HepG2 (cell line): ENCODE measurements at regions not wholly inside any gene's neighbourhood (a gene's known extent, or its start where the extent isn't known, plus 50 kb on each side); places are given as distances from the start of the nearest gene placed in this dataset.

Source experiments
- ATAC-seq: fragments of 200-7000 bp; cut with Tn5 transposase; 3 replicates; pipeline ENCODE4 v1.9.1; 2020; ENCODE audit warnings: mild to moderate bottlenecking, moderate library complexity
- BruUV-seq: library from RNA; stranded (reverse); fragments of 400-500 nt; replicated peaks from 2 replicates; lab custom pipeline; 2021; lab: Mats Ljungman, UMichigan
- CTCF ChIA-PET: fragments of 300-600 bp; formaldehyde crosslinking; extraction: SDS; loops from one replicate; lab custom pipeline; 2021; ENCODE audit warnings: low total read pairs, inconsistent platforms, low intra/inter-chr PET ratio; lab: Yijun Ruan, JAX
- POLR2A ChIA-PET: fragments of 350-600 bp; sonication (Branson Sonifier 250); formaldehyde crosslinking; loops from one replicate; lab custom pipeline; 2020; ENCODE audit warnings: antibody characterized with exemption, inconsistent platforms; lab: Yijun Ruan, JAX
- DNase-seq: peaks from one replicate; pipeline ENCODE4 v3.0.0-alpha.2; 2015; ENCODE audit warnings: low spot score
- FAIRE-seq: peaks from 3 replicates; lab custom pipeline; 2011; peaks lifted over from hg19 to GRCh38; lab: Jason Lieb, UNC
- H2AFZ ChIP-seq: one replicate; pipeline ENCODE4 v1.6.1; 2011; ENCODE audit warnings: low read length, inconsistent platforms
- H3K27ac ChIP-seq: fragments of 300-600 bp; 3 replicates; pipeline ENCODE4 v1.8.0; 2011; ENCODE audit warnings: mixed run types, mild to moderate bottlenecking, mixed read lengths, low read length, inconsistent platforms; ENCODE audit not compliant: insufficient read depth; ENCODE audit errors: extremely low read length
- H3K27me3 ChIP-seq, 2 experiments: fragments of 200-600 bp in 1 of 2; 2 replicates in 1 of 2; 3 replicates in 1 of 2; pipeline versions ENCODE4 v1.6.0 to v1.8.0; 2011; ENCODE audit warnings: low read length in 2 of 2, mild to moderate bottlenecking in 2 of 2, moderate library complexity in 2 of 2, inconsistent platforms in 1 of 2; ENCODE audit not compliant: insufficient read depth in 2 of 2, control insufficient read depth in 1 of 2
- H3K36me3 ChIP-seq, 2 experiments: fragments of 200-600 bp in 1 of 2; replicated peaks in 1 of 2; 2 replicates in 1 of 2; 3 replicates in 1 of 2; pipeline versions ENCODE4 v1.5.1 to v1.8.0; 2011; ENCODE audit warnings: low read length in 2 of 2, inconsistent platforms in 1 of 2; ENCODE audit not compliant: insufficient read depth in 2 of 2, control insufficient read depth in 1 of 2
- H3K4me1 ChIP-seq: 2 replicates; pipeline ENCODE4 v1.5.1; 2012; ENCODE audit warnings: low read length, inconsistent platforms; ENCODE audit not compliant: insufficient read depth
- H3K4me2 ChIP-seq: 2 replicates; pipeline ENCODE4 v1.6.0; 2011; ENCODE audit warnings: low read depth, low read length, inconsistent platforms
- H3K4me3 ChIP-seq, 3 experiments: fragments of 200-600 bp in 1 of 3; sonication (generic), shearing (Covaris generic) in 1 of 3; replicated peaks in 1 of 3; 2 replicates each; pipeline ENCODE4 v1.5.1; 2011 to 2016; ENCODE audit warnings: low read length in 3 of 3, inconsistent platforms in 2 of 3, low read depth in 2 of 3, mild to moderate bottlenecking in 2 of 3, control low read depth in 1 of 3, mixed read lengths in 1 of 3; ENCODE audit not compliant: insufficient read depth in 1 of 3
- H3K79me2 ChIP-seq: one replicate; pipeline ENCODE4 v1.6.1; 2011; ENCODE audit warnings: low read length, inconsistent platforms; ENCODE audit not compliant: insufficient read depth
- H3K9ac ChIP-seq: 2 replicates; pipeline ENCODE4 v1.6.0; 2011; ENCODE audit warnings: mild to moderate bottlenecking, low read depth, low read length, inconsistent platforms; ENCODE audit not compliant: insufficient read depth
- H3K9me3 ChIP-seq: 2 replicates; pipeline ENCODE4 v1.5.1; 2012; ENCODE audit warnings: mild to moderate bottlenecking, low read length
- H4K20me1 ChIP-seq: 2 replicates; pipeline ENCODE4 v1.6.0; 2011; ENCODE audit warnings: inconsistent platforms, mild to moderate bottlenecking, low read length, moderate library complexity; ENCODE audit not compliant: insufficient read depth
- AKAP8 ChIP-seq: sonication (generic); formaldehyde crosslinking; IDR thresholded peaks from 2 replicates; pipeline ENCODE4 v1.5.1; 2020; ENCODE audit warnings: mild to moderate bottlenecking, missing genetic modification reagents
- DMTF1 ChIP-seq: sonication (generic); formaldehyde crosslinking; IDR thresholded peaks from 2 replicates; pipeline ENCODE4 v1.4.0; 2020; ENCODE audit warnings: mild to moderate bottlenecking, missing genetic modification reagents
- ERF ChIP-seq: IDR thresholded peaks from 2 replicates; pipeline ENCODE4 v1.6.1; 2018; ENCODE audit warnings: missing biosample characterization, missing genetic modification reagents
- FOXA1 ChIP-seq, 2 experiments: fragments of 450-650 bp in 1 of 2; sonication (generic) in 1 of 2; formaldehyde crosslinking in 1 of 2; IDR thresholded peaks; 2 replicates each; pipeline versions ENCODE4 v1.4.0 to v1.6.1; 2016 to 2020; ENCODE audit warnings: missing genetic modification reagents in 1 of 2
- FOXK1 ChIP-seq: sonication (generic); formaldehyde crosslinking; IDR thresholded peaks from 2 replicates; pipeline ENCODE4 v1.4.0; 2020; ENCODE audit warnings: low read depth, missing genetic modification reagents, borderline replicate concordance
- KLF13 ChIP-seq: sonication (generic); formaldehyde crosslinking; IDR thresholded peaks from 2 replicates; pipeline ENCODE4 v1.4.0; 2020; ENCODE audit warnings: mild to moderate bottlenecking, missing genetic modification reagents
- KLF6 ChIP-seq: IDR thresholded peaks from 2 replicates; pipeline ENCODE4 v1.8.0; 2016; ENCODE audit warnings: missing biosample characterization, missing genetic modification reagents
- NFE2L1 ChIP-seq: sonication (generic); formaldehyde crosslinking; IDR thresholded peaks from 2 replicates; pipeline ENCODE4 v1.4.0; 2020; ENCODE audit warnings: missing genetic modification reagents, mild to moderate bottlenecking, borderline replicate concordance
- XBP1 ChIP-seq: sonication (generic); formaldehyde crosslinking; IDR thresholded peaks from 2 replicates; pipeline ENCODE4 v1.5.0; 2020; ENCODE audit warnings: missing genetic modification reagents
- ZC3H13 ChIP-seq: sonication (generic); formaldehyde crosslinking; IDR thresholded peaks from 2 replicates; pipeline ENCODE4 v1.8.1; 2023; ENCODE audit warnings: mild to moderate bottlenecking, missing genetic modification reagents, moderate library complexity
- ZFP62 ChIP-seq: sonication (generic); formaldehyde crosslinking; IDR thresholded peaks from 2 replicates; pipeline ENCODE4 v1.4.0; 2020; ENCODE audit warnings: missing genetic modification reagents
- ZMYM2 ChIP-seq: sonication (generic); formaldehyde crosslinking; IDR thresholded peaks from 2 replicates; pipeline ENCODE4 v1.8.0; 2022; ENCODE audit warnings: mild to moderate bottlenecking, missing genetic modification reagents
- ZNF34 ChIP-seq: sonication (generic); formaldehyde crosslinking; IDR thresholded peaks from 2 replicates; pipeline ENCODE4 v1.4.0; 2020; ENCODE audit warnings: mild to moderate bottlenecking, missing genetic modification reagents, borderline replicate concordance
- ZNF460 ChIP-seq: sonication (generic); formaldehyde crosslinking; IDR thresholded peaks from 2 replicates; pipeline ENCODE4 v1.5.1; 2020; ENCODE audit warnings: missing genetic modification reagents, mild to moderate bottlenecking, borderline replicate concordance
- ZNF678 ChIP-seq: sonication (generic); formaldehyde crosslinking; IDR thresholded peaks from 2 replicates; pipeline ENCODE4 v1.4.0; 2020; ENCODE audit warnings: mild to moderate bottlenecking, missing genetic modification reagents
- ZNF773 ChIP-seq: sonication (generic); formaldehyde crosslinking; IDR thresholded peaks from 2 replicates; pipeline ENCODE4 v1.4.0; 2020; ENCODE audit warnings: missing genetic modification reagents, borderline replicate concordance
- WGBS: methylation state at CpG from one replicate; pipeline ENCODE4 v1.1.6; 2017; ENCODE audit warnings: low lambda C conversion rate; 5-methylcytosine and 5-hydroxymethylcytosine counted together
- in situ Hi-C: cut with HindIII; loops from 2 replicates; pipeline ENCODE4 v1.10.0; 2017; ENCODE audit warnings: low pct_unique_long_range_greater_than_20kb; ENCODE audit not compliant: extremely low pct_ligation_motif_present
- intact Hi-C: fragments of 100-400 bp; cut with micrococcal nuclease; formaldehyde crosslinking; loops from one replicate; pipeline ENCODE4 v1.10.0; 2022; ENCODE audit not compliant: unreplicated experiment
- TF ChIP-seq, protein P1 (sequence below): sonication (generic); formaldehyde crosslinking; IDR thresholded peaks from 2 replicates; pipeline ENCODE4 v1.5.0; 2020; ENCODE audit warnings: mild to moderate bottlenecking, missing genetic modification reagents

DNA sequence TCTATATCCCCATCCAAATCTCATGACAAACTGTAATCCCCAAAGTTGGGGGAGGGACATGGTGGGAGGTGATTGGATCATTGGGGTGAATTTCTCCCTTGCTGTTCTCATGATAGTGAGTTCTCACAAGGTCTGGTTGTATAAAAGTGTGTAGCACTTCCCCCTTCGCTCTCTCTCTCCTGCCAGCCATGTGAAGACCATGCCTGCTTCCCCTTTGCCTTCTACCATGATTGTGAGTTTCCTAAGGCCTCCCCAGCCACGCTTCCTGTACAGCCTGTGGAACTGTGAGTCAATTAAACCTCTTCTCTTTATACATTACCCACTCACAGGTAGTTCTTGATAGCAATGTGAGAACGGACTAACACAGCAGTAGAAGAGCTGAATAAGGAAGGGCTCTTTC is 62.6 kb upstream of the VASH1 start (continued):
- TF ChIP-seq, protein P1, sequence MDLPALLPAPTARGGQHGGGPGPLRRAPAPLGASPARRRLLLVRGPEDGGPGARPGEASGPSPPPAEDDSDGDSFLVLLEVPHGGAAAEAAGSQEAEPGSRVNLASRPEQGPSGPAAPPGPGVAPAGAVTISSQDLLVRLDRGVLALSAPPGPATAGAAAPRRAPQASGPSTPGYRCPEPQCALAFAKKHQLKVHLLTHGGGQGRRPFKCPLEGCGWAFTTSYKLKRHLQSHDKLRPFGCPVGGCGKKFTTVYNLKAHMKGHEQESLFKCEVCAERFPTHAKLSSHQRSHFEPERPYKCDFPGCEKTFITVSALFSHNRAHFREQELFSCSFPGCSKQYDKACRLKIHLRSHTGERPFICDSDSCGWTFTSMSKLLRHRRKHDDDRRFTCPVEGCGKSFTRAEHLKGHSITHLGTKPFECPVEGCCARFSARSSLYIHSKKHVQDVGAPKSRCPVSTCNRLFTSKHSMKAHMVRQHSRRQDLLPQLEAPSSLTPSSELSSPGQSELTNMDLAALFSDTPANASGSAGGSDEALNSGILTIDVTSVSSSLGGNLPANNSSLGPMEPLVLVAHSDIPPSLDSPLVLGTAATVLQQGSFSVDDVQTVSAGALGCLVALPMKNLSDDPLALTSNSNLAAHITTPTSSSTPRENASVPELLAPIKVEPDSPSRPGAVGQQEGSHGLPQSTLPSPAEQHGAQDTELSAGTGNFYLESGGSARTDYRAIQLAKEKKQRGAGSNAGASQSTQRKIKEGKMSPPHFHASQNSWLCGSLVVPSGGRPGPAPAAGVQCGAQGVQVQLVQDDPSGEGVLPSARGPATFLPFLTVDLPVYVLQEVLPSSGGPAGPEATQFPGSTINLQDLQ (CRISPR knock-in tag): no peak
- TF ChIP-seq ZNF460 (CRISPR knock-in tag): no peak
- no peak for TF ChIP-seq ZNF773 (CRISPR knock-in tag)
- TF ChIP-seq FOXA1 (IDR thresholded peaks at IDR 0.05): no peak
- no peak for TF ChIP-seq FOXA1 (CRISPR knock-in tag; IDR thresholded peaks at IDR 0.05)

GRCh38 chr14:76699209-76699938 is 61.9 kb upstream of the VASH1 start:
- FAIRE-seq: no peak
- DNase-seq: no peak
- BruUV-seq: no TSS peak
- Histone ChIP-seq H4K20me1 (no peaks in the 10 kb centered on the region), H3K79me2 (no peaks in the 10 kb centered on the region), H3K9ac (no peak overlapping the region), H3K4me2 (no peak overlapping the region), H3K4me1 (peaks cover 9% of the 10 kb centered on the region; the same call in 1 of the 2 replicates), H3K27ac (no peak overlapping the region), H3K4me3 (no peak overlapping the region), H3K9me3 (no peaks in the 10 kb centered on the region), H2AFZ (no peak overlapping the region), H3K36me3 (no peaks in the 10 kb centered on the region), H3K27me3 (peaks cover 0 to 8% of the 10 kb centered on the region in 2 experiments; a peak in 2 of 5 replicates)
- ChIA-PET CTCF (no interaction called here), POLR2A (no interaction called here)
- no peak for ATAC-seq
- intact Hi-C loops (no loop called here), in situ Hi-C loops (no loop called here)
- WGBS: 13% methylated on average over 6 of the region's 6 CpGs
- no peak for TF ChIP-seq ZFP62 (CRISPR knock-in tag)
- no peak for TF ChIP-seq KLF13 (CRISPR knock-in tag)
- no peak for TF ChIP-seq DMTF1 (CRISPR knock-in tag)
- TF ChIP-seq ZMYM2 (CRISPR knock-in tag): no peak
- no peak for TF ChIP-seq ERF (CRISPR knock-in tag)
- TF ChIP-seq KLF6: no peak
- no peak for TF ChIP-seq ZNF678 (CRISPR knock-in tag)
- no peak for TF ChIP-seq XBP1
- TF ChIP-seq NFE2L1: no peak
- no peak for TF ChIP-seq ZC3H13
- no peak for TF ChIP-seq ZNF34 (CRISPR knock-in tag)
- TF ChIP-seq AKAP8 (CRISPR knock-in tag): no peak
- TF ChIP-seq FOXK1 (CRISPR knock-in tag): no peak
